Thymus (tissue), 11 donors: ENCODE measurements at regions not wholly inside any gene's neighbourhood (a gene's known extent, or its start where the extent isn't known, plus 50 kb on each side); places are given as distances from the start of the nearest gene placed in this dataset.

ENCODE experiments used
- DNase-seq, 9 donors: peaks; one replicate each; pipeline ENCODE4 v3.0.0-alpha.2; 2013; ENCODE audit warnings: low spot score in 9 of 9, low read depth in 6 of 9, missing footprints in 1 of 9
- H3K27ac ChIP-seq, 2 donors: one replicate each; pipeline ENCODE4 v1.5.1; 2013; ENCODE audit warnings: control low read depth in 1 of 2, low read depth in 1 of 2, low read length in 1 of 2, mild to moderate bottlenecking in 1 of 2, moderate library complexity in 1 of 2
- H3K27me3 ChIP-seq, 2 donors: one replicate each; pipeline ENCODE4 v1.5.1; 2013; ENCODE audit warnings: low read length in 1 of 2; ENCODE audit not compliant: control insufficient read depth in 2 of 2, insufficient read depth in 1 of 2
- H3K36me3 ChIP-seq, 2 donors: one replicate each; pipeline ENCODE4 v1.5.1; 2013; ENCODE audit warnings: low read length in 1 of 2, mild to moderate bottlenecking in 1 of 2, moderate library complexity in 1 of 2; ENCODE audit not compliant: control insufficient read depth in 2 of 2, insufficient read depth in 2 of 2
- H3K4me1 ChIP-seq, 2 donors: one replicate each; pipeline ENCODE4 v1.5.1; 2013; ENCODE audit warnings: low read length in 2 of 2; ENCODE audit not compliant: control insufficient read depth in 2 of 2, insufficient read depth in 2 of 2
- H3K4me3 ChIP-seq, 2 donors: one replicate each; pipeline ENCODE4 v1.5.1; 2013; ENCODE audit warnings: low read length in 2 of 2, control low read depth in 1 of 2, mild to moderate bottlenecking in 1 of 2
- H3K9me3 ChIP-seq, 2 donors: one replicate each; pipeline ENCODE4 v1.5.1; 2013; ENCODE audit warnings: low read length in 1 of 2, mild to moderate bottlenecking in 1 of 2; ENCODE audit not compliant: control insufficient read depth in 2 of 2, insufficient read depth in 1 of 2
- WGBS: extraction: QIAGEN DNeasy Blood & Tissue Kit; methylation state at CpG from one replicate; pipeline ENCODE4 v1.1.7; 2013; 5-methylcytosine and 5-hydroxymethylcytosine counted together
- donor health status: healthy.

GRCh38 chr7:46492466-46492865, 571.4 kb upstream of the IGFBP3 start:
- no peak for DNase-seq
- Histone ChIP-seq H3K9me3 (no peaks in the 10 kb centered on the region), H3K36me3 (no peaks in the 10 kb centered on the region), H3K27ac (no peak overlapping the region), H3K27me3 (no peaks in the 10 kb centered on the region), H3K4me1 (no peaks in the 10 kb centered on the region), H3K4me3 (no peak overlapping the region)
- 89% methylated on average over 1 of the region's 1 CpG for WGBS

GRCh38 chr7:46490406-46490805, 569.3 kb upstream of the IGFBP3 start:
- Histone ChIP-seq H3K4me3 (no peak overlapping the region), H3K27me3 (no peaks in the 10 kb centered on the region), H3K27ac (no peak overlapping the region), H3K9me3 (no peaks in the 10 kb centered on the region), H3K36me3 (no peaks in the 10 kb centered on the region), H3K4me1 (no peaks in the 10 kb centered on the region)
- 98% methylated on average over 1 of the region's 1 CpG for WGBS
- no peak for DNase-seq

GRCh38 chr7:46489106-46489505, 568.0 kb upstream of the IGFBP3 start:
- no peak overlapping the region for H3K4me3 ChIP-seq
- no peaks in the 10 kb centered on the region for H3K9me3 ChIP-seq
- no peak for DNase-seq
- no peaks in the 10 kb centered on the region for H3K27me3 ChIP-seq
- H3K36me3 ChIP-seq = no peaks in the 10 kb centered on the region
- no peak overlapping the region for H3K27ac ChIP-seq
- no peaks in the 10 kb centered on the region for H3K4me1 ChIP-seq

GRCh38 chr7:46488607-46489006, 567.5 kb upstream of the IGFBP3 start:
- Histone ChIP-seq H3K36me3 (no peaks in the 10 kb centered on the region), H3K27ac (no peak overlapping the region), H3K4me3 (no peak overlapping the region), H3K4me1 (no peaks in the 10 kb centered on the region), H3K9me3 (no peaks in the 10 kb centered on the region), H3K27me3 (no peaks in the 10 kb centered on the region)
- WGBS = 54% methylated on average over 2 of the region's 2 CpGs
- DNase-seq = no peak

GRCh38 chr7:46486256-46487206, 565.5 kb upstream of the IGFBP3 start:
- Histone ChIP-seq H3K4me3 (no peak overlapping the region), H3K27me3 (no peaks in the 10 kb centered on the region), H3K9me3 (no peaks in the 10 kb centered on the region), H3K4me1 (no peaks in the 10 kb centered on the region), H3K36me3 (no peaks in the 10 kb centered on the region), H3K27ac (no peak overlapping the region)
- no peak for DNase-seq
- 85% methylated on average over 5 of the region's 5 CpGs for WGBS

GRCh38 chr7:46485481-46486065, 564.5 kb upstream of the IGFBP3 start:
- DNase-seq = no peak
- H3K27ac ChIP-seq = no peak overlapping the region
- WGBS = 85% methylated on average over 3 of the region's 3 CpGs
- H3K36me3 ChIP-seq = no peaks in the 10 kb centered on the region
- H3K4me3 ChIP-seq = no peak overlapping the region
- no peaks in the 10 kb centered on the region for H3K27me3 ChIP-seq
- peaks cover 0 to 8% of the 10 kb centered on the region in 2 donors for H3K9me3 ChIP-seq
- no peaks in the 10 kb centered on the region for H3K4me1 ChIP-seq

GRCh38 chr7:46484906-46485305, 563.8 kb upstream of the IGFBP3 start:
- WGBS = 67% methylated on average over 3 of the region's 3 CpGs
- Histone ChIP-seq H3K27me3 (no peaks in the 10 kb centered on the region), H3K9me3 (peaks cover 0 to 13% of the 10 kb centered on the region in 2 donors), H3K4me1 (no peaks in the 10 kb centered on the region), H3K4me3 (no peak overlapping the region), H3K27ac (no peak overlapping the region), H3K36me3 (no peaks in the 10 kb centered on the region)
- no peak for DNase-seq

GRCh38 chr7:46480619-46481018, 559.5 kb upstream of the IGFBP3 start:
- WGBS = 68% methylated on average over 2 of the region's 2 CpGs
- Histone ChIP-seq H3K27me3 (no peaks in the 10 kb centered on the region), H3K4me3 (no peak overlapping the region), H3K27ac (no peak overlapping the region), H3K9me3 (peaks cover 0 to 14% of the 10 kb centered on the region in 2 donors), H3K36me3 (no peaks in the 10 kb centered on the region), H3K4me1 (no peaks in the 10 kb centered on the region)
- DNase-seq = no peak

- H3K9me3 ChIP-seq = peaks cover 0 to 19% of the 10 kb centered on the region in 2 donors
- no peak overlapping the region for H3K4me3 ChIP-seq
- H3K27me3 ChIP-seq = no peaks in the 10 kb centered on the region
- H3K36me3 ChIP-seq = no peaks in the 10 kb centered on the region
- no peaks in the 10 kb centered on the region for H3K4me1 ChIP-seq
- 96% methylated on average over 4 of the region's 4 CpGs for WGBS
- DNase-seq = no peak
- no peak overlapping the region for H3K27ac ChIP-seq
Observed at GRCh38 chr7:46479680-46480079, 558.6 kb upstream of the IGFBP3 start.
